ENCODE measurements at regions not wholly inside any gene's neighbourhood (a gene's known extent, or its start where the extent isn't known, plus 50 kb on each side); places are given as distances from the start of the nearest gene placed in this dataset.

GRCh38 chr4:181684310-181684709 is 558.9 kb upstream of the TENM3 start:
- no peak overlapping the region for H3K27ac ChIP-seq (ENCODE audit: low read depth, low read length)
- no peaks in the 10 kb centered on the region for H3K36me3 ChIP-seq (ENCODE audit: control insufficient read depth, insufficient read depth, low read length)
- no CpG with 5 or more reads among the region's 2 CpGs for WGBS (ENCODE audit: insufficient coverage)
- no peak for DNase-seq (ENCODE audit: low read depth in 4 of 6, low spot score in 6 of 6)
- H3K9me3 ChIP-seq (ENCODE audit: control insufficient read depth, insufficient read depth, low read length), result no peaks in the 10 kb centered on the region
- no peak overlapping the region for H3K4me3 ChIP-seq (ENCODE audit: low read depth, low read length)
- H3K4me1 ChIP-seq (ENCODE audit: control insufficient read depth, insufficient read depth, low read length), result no peaks in the 10 kb centered on the region
- H3K27me3 ChIP-seq (ENCODE audit: control insufficient read depth, insufficient read depth, low read length), result no peaks in the 10 kb centered on the region

GRCh38 chr4:181685461-181685860 is 557.7 kb upstream of the TENM3 start:
- no peak for DNase-seq (ENCODE audit: low read depth in 4 of 6, low spot score in 6 of 6)
- no peak overlapping the region for H3K4me3 ChIP-seq (ENCODE audit: low read depth, low read length)
- no peaks in the 10 kb centered on the region for H3K9me3 ChIP-seq (ENCODE audit: control insufficient read depth, insufficient read depth, low read length)
- no peak overlapping the region for H3K27ac ChIP-seq (ENCODE audit: low read depth, low read length)
- H3K27me3 ChIP-seq (ENCODE audit: control insufficient read depth, insufficient read depth, low read length), result no peaks in the 10 kb centered on the region
- no peaks in the 10 kb centered on the region for H3K4me1 ChIP-seq (ENCODE audit: control insufficient read depth, insufficient read depth, low read length)
- WGBS (ENCODE audit: insufficient coverage), result no CpG with 5 or more reads among the region's 2 CpGs
- no peaks in the 10 kb centered on the region for H3K36me3 ChIP-seq (ENCODE audit: control insufficient read depth, insufficient read depth, low read length)

GRCh38 chr4:181685911-181686310 is 557.3 kb upstream of the TENM3 start:
- no peak overlapping the region for H3K27ac ChIP-seq (ENCODE audit: low read depth, low read length)
- 78% methylated on average over 2 of the region's 4 CpGs for WGBS (ENCODE audit: insufficient coverage)
- no peak overlapping the region for H3K4me3 ChIP-seq (ENCODE audit: low read depth, low read length)
- no peaks in the 10 kb centered on the region for H3K36me3 ChIP-seq (ENCODE audit: control insufficient read depth, insufficient read depth, low read length)
- no peak for DNase-seq (ENCODE audit: low read depth in 4 of 6, low spot score in 6 of 6)
- no peaks in the 10 kb centered on the region for H3K9me3 ChIP-seq (ENCODE audit: control insufficient read depth, insufficient read depth, low read length)
- H3K27me3 ChIP-seq (ENCODE audit: control insufficient read depth, insufficient read depth, low read length), result no peaks in the 10 kb centered on the region
- H3K4me1 ChIP-seq (ENCODE audit: control insufficient read depth, insufficient read depth, low read length), result no peaks in the 10 kb centered on the region

GRCh38 chr4:181687116-181687515 is 556.1 kb upstream of the TENM3 start:
- H3K27ac ChIP-seq (ENCODE audit: low read depth, low read length), result no peak overlapping the region
- H3K9me3 ChIP-seq (ENCODE audit: control insufficient read depth, insufficient read depth, low read length), result no peaks in the 10 kb centered on the region
- no peak for DNase-seq (ENCODE audit: low read depth in 4 of 6, low spot score in 6 of 6)
- H3K4me3 ChIP-seq (ENCODE audit: low read depth, low read length), result no peak overlapping the region
- no peaks in the 10 kb centered on the region for H3K4me1 ChIP-seq (ENCODE audit: control insufficient read depth, insufficient read depth, low read length)
- no peaks in the 10 kb centered on the region for H3K27me3 ChIP-seq (ENCODE audit: control insufficient read depth, insufficient read depth, low read length)
- no peaks in the 10 kb centered on the region for H3K36me3 ChIP-seq (ENCODE audit: control insufficient read depth, insufficient read depth, low read length)
- WGBS (ENCODE audit: insufficient coverage), result no CpG with 5 or more reads among the region's 4 CpGs

- H3K9me3 ChIP-seq (ENCODE audit: control insufficient read depth, insufficient read depth, low read length), result no peaks in the 10 kb centered on the region
- no peaks in the 10 kb centered on the region for H3K27me3 ChIP-seq (ENCODE audit: control insufficient read depth, insufficient read depth, low read length)
- no peaks in the 10 kb centered on the region for H3K36me3 ChIP-seq (ENCODE audit: control insufficient read depth, insufficient read depth, low read length)
- H3K27ac ChIP-seq (ENCODE audit: low read depth, low read length), result no peak overlapping the region
- WGBS (ENCODE audit: insufficient coverage), result 28% methylated on average over 3 of the region's 3 CpGs
- no peak overlapping the region for H3K4me3 ChIP-seq (ENCODE audit: low read depth, low read length)
- no peaks in the 10 kb centered on the region for H3K4me1 ChIP-seq (ENCODE audit: control insufficient read depth, insufficient read depth, low read length)
- no peak for DNase-seq (ENCODE audit: low read depth in 4 of 6, low spot score in 6 of 6)
Measured at GRCh38 chr4:181688432-181688831, 554.8 kb upstream of the TENM3 start.

- Histone ChIP-seq H3K27ac (ENCODE audit: low read depth, low read length) (no peak overlapping the region), H3K9me3 (ENCODE audit: control insufficient read depth, insufficient read depth, low read length) (no peaks in the 10 kb centered on the region), H3K4me1 (ENCODE audit: control insufficient read depth, insufficient read depth, low read length) (no peaks in the 10 kb centered on the region), H3K27me3 (ENCODE audit: control insufficient read depth, insufficient read depth, low read length) (no peaks in the 10 kb centered on the region), H3K36me3 (ENCODE audit: control insufficient read depth, insufficient read depth, low read length) (no peaks in the 10 kb centered on the region), H3K4me3 (ENCODE audit: low read depth, low read length) (no peak overlapping the region)
- 29% methylated on average over 1 of the region's 5 CpGs for WGBS (ENCODE audit: insufficient coverage)
- no peak for DNase-seq (ENCODE audit: low read depth in 4 of 6, low spot score in 6 of 6)
Measured at GRCh38 chr4:181688872-181689271, 554.3 kb upstream of the TENM3 start.

GRCh38 chr4:181690498-181690897 is 552.7 kb upstream of the TENM3 start:
- WGBS (ENCODE audit: insufficient coverage), result no CpG with 5 or more reads among the region's 2 CpGs
- Histone ChIP-seq H3K27ac (ENCODE audit: low read depth, low read length) (no peak overlapping the region), H3K9me3 (ENCODE audit: control insufficient read depth, insufficient read depth, low read length) (no peaks in the 10 kb centered on the region), H3K4me3 (ENCODE audit: low read depth, low read length) (no peak overlapping the region), H3K27me3 (ENCODE audit: control insufficient read depth, insufficient read depth, low read length) (no peaks in the 10 kb centered on the region), H3K36me3 (ENCODE audit: control insufficient read depth, insufficient read depth, low read length) (no peaks in the 10 kb centered on the region), H3K4me1 (ENCODE audit: control insufficient read depth, insufficient read depth, low read length) (no peaks in the 10 kb centered on the region)
- no peak for DNase-seq (ENCODE audit: low read depth in 4 of 6, low spot score in 6 of 6)

- no peaks in the 10 kb centered on the region for H3K27me3 ChIP-seq (ENCODE audit: control insufficient read depth, insufficient read depth, low read length)
- WGBS (ENCODE audit: insufficient coverage), result 63% methylated on average over 1 of the region's 5 CpGs
- no peak overlapping the region for H3K27ac ChIP-seq (ENCODE audit: low read depth, low read length)
- H3K4me1 ChIP-seq (ENCODE audit: control insufficient read depth, insufficient read depth, low read length), result no peaks in the 10 kb centered on the region
- no peak overlapping the region for H3K4me3 ChIP-seq (ENCODE audit: low read depth, low read length)
- no peak for DNase-seq (ENCODE audit: low read depth in 4 of 6, low spot score in 6 of 6)
- no peaks in the 10 kb centered on the region for H3K9me3 ChIP-seq (ENCODE audit: control insufficient read depth, insufficient read depth, low read length)
- no peaks in the 10 kb centered on the region for H3K36me3 ChIP-seq (ENCODE audit: control insufficient read depth, insufficient read depth, low read length)
Measured at GRCh38 chr4:181692965-181693364, 550.2 kb upstream of the TENM3 start.

GRCh38 chr4:181693517-181693916 is 549.7 kb upstream of the TENM3 start:
- Histone ChIP-seq H3K27me3 (ENCODE audit: control insufficient read depth, insufficient read depth, low read length) (no peaks in the 10 kb centered on the region), H3K4me3 (ENCODE audit: low read depth, low read length) (no peak overlapping the region), H3K9me3 (ENCODE audit: control insufficient read depth, insufficient read depth, low read length) (no peaks in the 10 kb centered on the region), H3K4me1 (ENCODE audit: control insufficient read depth, insufficient read depth, low read length) (no peaks in the 10 kb centered on the region), H3K36me3 (ENCODE audit: control insufficient read depth, insufficient read depth, low read length) (no peaks in the 10 kb centered on the region), H3K27ac (ENCODE audit: low read depth, low read length) (no peak overlapping the region)
- no peak for DNase-seq (ENCODE audit: low read depth in 4 of 6, low spot score in 6 of 6)
- WGBS (ENCODE audit: insufficient coverage), result 92% methylated on average over 2 of the region's 7 CpGs

GRCh38 chr4:181698221-181698620 is 545.0 kb upstream of the TENM3 start:
- Histone ChIP-seq H3K27me3 (ENCODE audit: control insufficient read depth, insufficient read depth, low read length) (no peaks in the 10 kb centered on the region), H3K27ac (ENCODE audit: low read depth, low read length) (no peak overlapping the region), H3K4me1 (ENCODE audit: control insufficient read depth, insufficient read depth, low read length) (no peaks in the 10 kb centered on the region), H3K9me3 (ENCODE audit: control insufficient read depth, insufficient read depth, low read length) (no peaks in the 10 kb centered on the region), H3K4me3 (ENCODE audit: low read depth, low read length) (no peak overlapping the region), H3K36me3 (ENCODE audit: control insufficient read depth, insufficient read depth, low read length) (no peaks in the 10 kb centered on the region)
- no CpG with 5 or more reads among the region's 1 CpG for WGBS (ENCODE audit: insufficient coverage)
- no peak for DNase-seq (ENCODE audit: low read depth in 4 of 6, low spot score in 6 of 6)

Data from spinal cord (tissue), 9 donors.